Type B pancreatic cell (in vitro differentiated cells): ENCODE measurements at regions not wholly inside any gene's neighbourhood (a gene's known extent, or its start where the extent isn't known, plus 50 kb on each side); places are given as distances from the start of the nearest gene placed in this dataset.

ENCODE experiments used
- DNase-seq: peaks from one replicate; pipeline ENCODE4 v3.0.0; 2021; ENCODE audit warnings: mixed read lengths; ENCODE audit not compliant: unreplicated experiment; ENCODE audit errors: extremely low spot score
- H3K27ac Mint-ChIP-seq: 2 replicates; pipeline ENCODE4 v1.8.0; 2021; ENCODE audit warnings: mild to moderate bottlenecking, mixed read lengths
- H3K27me3 Mint-ChIP-seq: 2 replicates; pipeline ENCODE4 v1.8.0; 2021; ENCODE audit warnings: mixed read lengths
- H3K36me3 Mint-ChIP-seq: 2 replicates; pipeline ENCODE4 v1.8.0; 2021; ENCODE audit warnings: mixed read lengths
- H3K4me1 Mint-ChIP-seq: one replicate; pipeline ENCODE4 v1.8.0; 2021; ENCODE audit warnings: mixed read lengths; ENCODE audit not compliant: unreplicated experiment
- H3K4me3 Mint-ChIP-seq: 2 replicates; pipeline ENCODE4 v1.8.0; 2021; ENCODE audit warnings: mild to moderate bottlenecking, mixed read lengths
- H3K9me3 Mint-ChIP-seq: 2 replicates; pipeline ENCODE4 v1.8.0; 2021; ENCODE audit warnings: mixed read lengths
- TF ChIP-seq, protein P1 (sequence below): fragments of 200-600 bp; sonication (generic); conservative IDR thresholded peaks from 2 replicates; pipeline ENCODE4 v1.5.0; 2021; ENCODE audit warnings: antibody characterized with exemption, mild to moderate bottlenecking

DNA sequence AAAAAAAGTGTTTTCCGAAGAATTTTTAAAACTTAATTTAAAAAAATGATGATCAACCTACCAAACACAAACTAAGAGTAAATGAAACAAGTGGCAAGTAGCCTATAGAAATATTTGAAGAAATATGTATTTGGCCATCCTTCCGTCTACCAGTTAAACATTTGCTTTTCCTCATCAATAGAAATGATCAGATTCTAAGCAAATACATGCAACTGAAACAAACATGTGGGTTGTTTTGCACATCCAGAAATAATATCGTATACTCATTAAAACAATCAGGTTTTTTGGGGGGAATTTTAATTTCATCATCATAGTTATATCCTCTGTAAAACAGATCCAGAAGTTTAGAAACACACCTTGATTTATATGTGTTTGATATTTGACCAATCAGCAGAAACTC, 1011.7 kb downstream of the GATA3 start:
- Mint-ChIP-seq H3K4me1 (no peaks in the 10 kb centered on the region), H3K27me3 (no peaks in the 10 kb centered on the region), H3K9me3 (no peaks in the 10 kb centered on the region), H3K4me3 (no peak overlapping the region), H3K27ac (no peak overlapping the region), H3K36me3 (no peaks in the 10 kb centered on the region)
- TF ChIP-seq, protein P1, sequence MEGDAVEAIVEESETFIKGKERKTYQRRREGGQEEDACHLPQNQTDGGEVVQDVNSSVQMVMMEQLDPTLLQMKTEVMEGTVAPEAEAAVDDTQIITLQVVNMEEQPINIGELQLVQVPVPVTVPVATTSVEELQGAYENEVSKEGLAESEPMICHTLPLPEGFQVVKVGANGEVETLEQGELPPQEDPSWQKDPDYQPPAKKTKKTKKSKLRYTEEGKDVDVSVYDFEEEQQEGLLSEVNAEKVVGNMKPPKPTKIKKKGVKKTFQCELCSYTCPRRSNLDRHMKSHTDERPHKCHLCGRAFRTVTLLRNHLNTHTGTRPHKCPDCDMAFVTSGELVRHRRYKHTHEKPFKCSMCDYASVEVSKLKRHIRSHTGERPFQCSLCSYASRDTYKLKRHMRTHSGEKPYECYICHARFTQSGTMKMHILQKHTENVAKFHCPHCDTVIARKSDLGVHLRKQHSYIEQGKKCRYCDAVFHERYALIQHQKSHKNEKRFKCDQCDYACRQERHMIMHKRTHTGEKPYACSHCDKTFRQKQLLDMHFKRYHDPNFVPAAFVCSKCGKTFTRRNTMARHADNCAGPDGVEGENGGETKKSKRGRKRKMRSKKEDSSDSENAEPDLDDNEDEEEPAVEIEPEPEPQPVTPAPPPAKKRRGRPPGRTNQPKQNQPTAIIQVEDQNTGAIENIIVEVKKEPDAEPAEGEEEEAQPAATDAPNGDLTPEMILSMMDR: no peak
- no peak for DNase-seq

DNA sequence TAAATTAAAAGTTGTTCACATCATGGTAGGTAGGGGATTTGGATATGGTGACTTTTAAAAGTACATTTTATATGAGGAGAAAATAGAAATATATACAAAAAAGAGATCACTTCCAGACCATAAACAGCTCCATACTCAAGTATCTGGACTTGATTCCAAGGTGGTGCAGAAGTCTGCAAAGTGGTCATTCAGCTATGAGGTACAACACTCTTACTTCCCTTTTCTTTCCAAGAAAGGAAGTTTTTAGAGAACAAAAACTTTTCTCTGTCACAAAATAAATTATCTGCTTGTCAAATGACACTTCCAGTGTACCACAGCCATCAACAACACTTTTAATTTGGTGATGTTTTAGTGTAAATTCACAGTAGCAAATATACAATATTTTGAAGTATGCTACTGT, 1013.5 kb downstream of the GATA3 start:
- H3K9me3 Mint-ChIP-seq: no peaks in the 10 kb centered on the region

DNA sequence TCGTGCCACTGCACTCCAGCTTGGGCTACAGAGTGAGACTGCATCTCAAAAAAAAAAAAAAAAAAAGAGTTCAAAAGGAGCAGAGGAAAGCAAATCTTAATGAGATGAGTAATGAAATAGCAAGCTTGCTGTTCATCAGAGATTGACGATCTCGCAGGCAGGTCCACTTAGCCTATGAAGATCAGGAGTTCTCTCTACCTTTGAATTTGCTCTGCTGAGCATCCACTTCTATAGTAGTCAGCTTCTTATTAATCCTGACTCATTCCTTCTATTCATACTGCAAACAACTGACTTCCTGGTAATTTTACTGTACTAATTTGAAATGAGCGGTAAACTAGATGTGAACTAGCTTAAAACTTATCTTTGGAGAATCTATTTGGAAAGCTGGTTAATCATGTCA, 1014.6 kb downstream of the GATA3 start:
- DNase-seq: no peak
- Mint-ChIP-seq H3K4me3 (no peak overlapping the region), H3K27ac (no peak overlapping the region), H3K27me3 (no peaks in the 10 kb centered on the region), H3K9me3 (no peaks in the 10 kb centered on the region), H3K36me3 (no peaks in the 10 kb centered on the region), H3K4me1 (no peaks in the 10 kb centered on the region)
- TF ChIP-seq, protein P1: no peak

More for the DNA sequence above, 1013.5 kb downstream of the GATA3 start:
- TF ChIP-seq, protein P1: no peak
- Mint-ChIP-seq H3K36me3 (no peaks in the 10 kb centered on the region), H3K27ac (no peak overlapping the region), H3K4me1 (no peaks in the 10 kb centered on the region), H3K4me3 (no peak overlapping the region), H3K27me3 (no peaks in the 10 kb centered on the region)
- no peak for DNase-seq

DNA sequence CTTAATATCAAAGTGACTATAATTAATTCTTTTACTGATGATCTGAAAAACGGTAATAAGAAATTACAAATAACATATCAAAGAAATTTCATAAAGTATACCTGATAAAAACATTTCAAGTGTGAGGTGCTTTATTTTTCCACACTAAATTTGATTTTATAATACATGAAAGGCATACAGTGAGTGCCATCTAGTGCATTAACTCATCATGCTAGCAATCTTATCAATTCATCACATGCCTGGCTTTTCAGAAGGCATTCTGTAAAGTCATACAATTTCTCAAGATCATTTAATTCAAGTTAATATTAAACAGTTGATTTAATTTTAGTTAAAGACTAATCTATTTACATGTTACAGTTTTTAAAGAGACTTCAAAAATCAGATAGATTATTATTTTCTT, 1020.9 kb downstream of the GATA3 start:
- DNase-seq: no peak
- H3K9me3 Mint-ChIP-seq: no peaks in the 10 kb centered on the region
- no peak overlapping the region for H3K4me3 Mint-ChIP-seq
- no peak overlapping the region for H3K27ac Mint-ChIP-seq
- no peaks in the 10 kb centered on the region for H3K4me1 Mint-ChIP-seq
- TF ChIP-seq, protein P1: no peak
- no peaks in the 10 kb centered on the region for H3K36me3 Mint-ChIP-seq
- H3K27me3 Mint-ChIP-seq: no peaks in the 10 kb centered on the region

DNA sequence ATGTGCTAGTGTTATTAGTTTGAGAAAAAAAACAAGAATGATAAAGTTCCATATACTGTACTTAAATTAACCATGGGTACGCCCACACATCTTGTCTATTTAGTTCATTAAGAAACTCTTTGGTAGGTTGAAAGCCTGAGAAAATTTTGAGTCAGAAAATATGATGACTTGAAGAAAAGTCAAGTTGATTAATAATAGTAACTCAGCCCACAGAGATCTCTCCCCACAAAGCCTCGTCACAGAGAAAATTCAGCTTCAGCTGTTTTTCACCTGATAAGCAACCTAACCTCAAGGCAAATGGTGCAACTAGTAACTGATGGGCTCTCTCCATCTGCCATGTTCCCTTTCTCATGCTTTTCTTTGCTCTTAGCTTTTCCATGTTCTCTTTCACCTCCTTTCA, 1021.6 kb downstream of the GATA3 start:
- Mint-ChIP-seq H3K27ac (no peak overlapping the region), H3K36me3 (no peaks in the 10 kb centered on the region), H3K9me3 (no peaks in the 10 kb centered on the region), H3K27me3 (no peaks in the 10 kb centered on the region), H3K4me1 (no peaks in the 10 kb centered on the region), H3K4me3 (no peak overlapping the region)
- TF ChIP-seq, protein P1: no peak
- DNase-seq: no peak

DNA sequence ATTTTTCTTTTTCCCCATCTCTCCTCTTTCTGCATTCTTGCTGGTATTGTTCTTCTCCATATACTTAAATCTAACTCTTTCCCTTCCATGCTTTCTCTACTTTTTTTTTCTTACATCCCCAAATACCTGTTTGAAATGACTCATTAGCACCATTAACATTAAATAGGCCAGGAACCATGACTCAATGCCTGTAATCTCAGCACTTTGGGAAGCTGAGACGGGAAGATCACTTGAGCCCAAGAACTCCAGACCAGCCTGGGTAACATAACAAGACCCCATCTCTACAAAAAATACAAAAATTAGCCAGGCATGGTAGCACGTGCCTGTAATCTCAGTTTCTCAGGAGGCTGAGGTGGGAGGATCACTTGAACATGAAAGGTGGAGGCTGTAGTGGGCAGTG, 1026.8 kb downstream of the GATA3 start:
- Mint-ChIP-seq H3K4me1 (no peaks in the 10 kb centered on the region), H3K9me3 (no peaks in the 10 kb centered on the region), H3K27ac (no peak overlapping the region), H3K4me3 (no peak overlapping the region), H3K36me3 (no peaks in the 10 kb centered on the region), H3K27me3 (peaks cover 6% of the 10 kb centered on the region)
- DNase-seq: no peak
- TF ChIP-seq, protein P1: no peak
